NB4 (cell line): ENCODE measurements at regions not wholly inside any gene's neighbourhood (a gene's known extent, or its start where the extent isn't known, plus 50 kb on each side); places are given as distances from the start of the nearest gene placed in this dataset.

Experiments used
- DNase-seq: peaks from one replicate; pipeline ENCODE4 v3.0.0; 2010; ENCODE audit warnings: low read depth
- H3K4me3 ChIP-seq: one replicate; pipeline ENCODE4 v1.5.1; 2011; ENCODE audit warnings: mild to moderate bottlenecking, low read depth, low read length, moderate library complexity
- CTCF ChIP-seq: IDR thresholded peaks from one replicate; pipeline ENCODE4 v1.5.1; 2012; ENCODE audit warnings: low read depth, low read length
- MAX ChIP-seq: IDR thresholded peaks from 2 replicates; pipeline ENCODE4 v1.6.1; 2011; ENCODE audit warnings: low read depth, low read length
- MYC ChIP-seq: IDR thresholded peaks from 2 replicates; pipeline ENCODE4 v1.6.1; 2011; ENCODE audit warnings: low read depth, low read length
- POLR2A ChIP-seq: IDR thresholded peaks from 2 replicates; pipeline ENCODE4 v1.6.1; 2011; ENCODE audit warnings: mild to moderate bottlenecking; ENCODE audit not compliant: insufficient read length; ENCODE audit errors: extremely low read depth

- no peak for DNase-seq
- TF ChIP-seq MYC (no peak), POLR2A (no peak), CTCF (no peak), MAX (no peak)
- H3K4me3 ChIP-seq = no peak overlapping the region
These were observed 651.0 kb upstream of the PLXNA2 start for GRCh38 chr1:208895181-208895580.

- DNase-seq = no peak
- no peak overlapping the region for H3K4me3 ChIP-seq
- no peak for TF ChIP-seq CTCF
- no peak for TF ChIP-seq POLR2A
- no peak for TF ChIP-seq MAX
- TF ChIP-seq MYC = no peak
These were observed 651.6 kb upstream of the PLXNA2 start for GRCh38 chr1:208895820-208896219.

GRCh38 chr1:208896768-208897167 lies 652.6 kb upstream of the PLXNA2 start:
- DNase-seq = no peak
- no peak for TF ChIP-seq CTCF
- H3K4me3 ChIP-seq = no peak overlapping the region

- TF ChIP-seq POLR2A (no peak), MYC (no peak), MAX (no peak), CTCF (no peak)
- no peak overlapping the region for H3K4me3 ChIP-seq
- no peak for DNase-seq
These were observed 655.3 kb upstream of the PLXNA2 start for GRCh38 chr1:208899438-208899837.

GRCh38 chr1:208903251-208903905 lies 659.2 kb upstream of the PLXNA2 start:
- TF ChIP-seq CTCF (no peak), MYC (no peak), POLR2A (no peak), MAX (no peak)
- DNase-seq = no peak
- H3K4me3 ChIP-seq = no peak overlapping the region

- DNase-seq = no peak
- no peak overlapping the region for H3K4me3 ChIP-seq
- TF ChIP-seq MYC = no peak
- no peak for TF ChIP-seq MAX
- TF ChIP-seq CTCF = no peak
- TF ChIP-seq POLR2A = no peak
These were observed 663.6 kb upstream of the PLXNA2 start for GRCh38 chr1:208907790-208908189.
